HFF-Myc (cell line): ENCODE measurements at regions not wholly inside any gene's neighbourhood (a gene's known extent, or its start where the extent isn't known, plus 50 kb on each side); places are given as distances from the start of the nearest gene placed in this dataset.

Source experiments
- DNase-seq: peaks from one replicate; pipeline ENCODE4 v3.0.0-alpha.2; 2011; ENCODE audit warnings: low read depth; ENCODE audit errors: extremely low read depth
- H3K4me3 ChIP-seq: replicated peaks from 2 replicates; pipeline ENCODE4 v1.5.1; 2011; ENCODE audit warnings: low read depth, mild to moderate bottlenecking, control low read depth, low read length
- CTCF ChIP-seq: IDR thresholded peaks from 2 replicates; pipeline ENCODE4 v1.5.1; 2012; ENCODE audit warnings: mild to moderate bottlenecking, low read depth, low read length, control low read depth; ENCODE audit errors: missing control alignments

- no peak for DNase-seq
- no peak overlapping the region for H3K4me3 ChIP-seq
- no peak for TF ChIP-seq CTCF
Observed at GRCh38 chr13:63699948-63700347, 2284.3 kb upstream of the PCDH20 start.

GRCh38 chr13:63696055-63696454, 2280.4 kb upstream of the PCDH20 start:
- DNase-seq = no peak
- H3K4me3 ChIP-seq = no peak overlapping the region
- no peak for TF ChIP-seq CTCF

GRCh38 chr13:63693696-63694095, 2278.0 kb upstream of the PCDH20 start:
- no peak for TF ChIP-seq CTCF

DNA sequence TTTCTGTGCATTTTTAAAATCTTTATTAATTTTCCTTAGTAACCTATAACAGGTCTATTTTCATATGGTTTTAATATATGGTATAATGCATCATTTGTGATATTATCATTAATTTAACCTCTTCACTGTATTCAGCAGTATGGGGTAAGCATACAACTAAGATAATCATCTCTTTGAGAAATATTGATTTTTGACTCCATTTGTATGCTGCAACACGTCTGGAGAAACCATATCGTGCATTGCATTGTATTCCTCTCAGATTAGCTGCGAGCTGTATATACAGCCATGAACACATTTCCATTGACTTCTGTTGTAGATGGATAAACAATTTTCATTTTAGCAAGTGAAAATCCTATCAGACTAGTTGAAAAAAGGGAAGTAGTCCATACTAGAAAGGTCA, 2275.8 kb upstream of the PCDH20 start:
- TF ChIP-seq CTCF = no peak
- H3K4me3 ChIP-seq = no peak overlapping the region
- DNase-seq = no peak

More at GRCh38 chr13:63693696-63694095, 2278.0 kb upstream of the PCDH20 start:
- no peak overlapping the region for H3K4me3 ChIP-seq
- no peak for DNase-seq

- TF ChIP-seq CTCF = no peak
- no peak for DNase-seq
Observed at GRCh38 chr13:63690672-63691071, 2275.0 kb upstream of the PCDH20 start.

DNA sequence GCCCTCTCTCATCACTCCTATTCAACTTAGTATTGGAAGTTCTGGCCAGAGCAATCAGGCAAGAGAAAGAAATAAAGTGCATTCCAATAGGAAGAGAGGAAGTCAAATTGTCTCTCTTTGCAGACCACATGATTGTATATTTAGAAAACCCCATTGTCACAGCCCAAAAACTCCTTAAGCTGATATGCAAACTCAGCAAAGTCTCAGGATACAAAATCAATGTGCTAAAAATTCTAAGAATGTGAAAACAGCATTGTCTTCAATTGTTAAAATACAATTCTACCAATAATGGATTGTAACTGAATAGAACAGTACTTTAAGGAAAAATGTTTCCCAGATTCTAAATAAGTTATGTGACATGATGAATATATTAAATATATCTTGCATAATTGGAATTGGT, 2269.2 kb upstream of the PCDH20 start:
- H3K4me3 ChIP-seq = no peak overlapping the region
- DNase-seq = no peak
- TF ChIP-seq CTCF = no peak

More at GRCh38 chr13:63690672-63691071, 2275.0 kb upstream of the PCDH20 start:
- H3K4me3 ChIP-seq = no peak overlapping the region

GRCh38 chr13:63680704-63681103, 2265.1 kb upstream of the PCDH20 start:
- TF ChIP-seq CTCF = no peak
- DNase-seq = no peak
- no peak overlapping the region for H3K4me3 ChIP-seq
